AG04450 (cell line): ENCODE measurements at regions not wholly inside any gene's neighbourhood (a gene's known extent, or its start where the extent isn't known, plus 50 kb on each side); places are given as distances from the start of the nearest gene placed in this dataset.

Experiments
- CTCF ChIA-PET: fragments of 300-600, 350-600 bp; formaldehyde crosslinking; extraction: SDS; loops from one replicate; lab custom pipeline; 2022; ENCODE audit warnings: antibody characterized with exemption, inconsistent platforms; lab: Charles Lee
- POLR2A ChIA-PET: fragments of 350-600 bp; formaldehyde crosslinking; extraction: SDS; loops from one replicate; lab custom pipeline; 2021; ENCODE audit warnings: antibody characterized with exemption, inconsistent platforms; lab: Yijun Ruan, JAX
- DNase-seq: peaks from one replicate; pipeline ENCODE4 v3.0.0-alpha.2; 2011; ENCODE audit warnings: low read depth, low spot score
- H3K27ac ChIP-seq: one replicate; pipeline ENCODE4 v1.5.1; 2012; ENCODE audit warnings: low read depth, low read length, control low read depth
- H3K27me3 ChIP-seq: one replicate; pipeline ENCODE4 v1.6.0; 2012; ENCODE audit warnings: low read length; ENCODE audit not compliant: control insufficient read depth, insufficient read depth
- H3K4me3 ChIP-seq: 2 replicates; pipeline ENCODE4 v1.5.1; 2011; ENCODE audit warnings: mild to moderate bottlenecking, low read depth, low read length, control low read depth
- H3K9me3 ChIP-seq: 2 replicates; pipeline ENCODE4 v1.5.1; 2012; ENCODE audit warnings: low read length; ENCODE audit not compliant: control insufficient read depth, insufficient read depth
- CTCF ChIP-seq: IDR thresholded peaks from 2 replicates; pipeline ENCODE4 v1.5.1; 2011; ENCODE audit warnings: low read depth, low read length, control low read depth, inconsistent platforms

DNA sequence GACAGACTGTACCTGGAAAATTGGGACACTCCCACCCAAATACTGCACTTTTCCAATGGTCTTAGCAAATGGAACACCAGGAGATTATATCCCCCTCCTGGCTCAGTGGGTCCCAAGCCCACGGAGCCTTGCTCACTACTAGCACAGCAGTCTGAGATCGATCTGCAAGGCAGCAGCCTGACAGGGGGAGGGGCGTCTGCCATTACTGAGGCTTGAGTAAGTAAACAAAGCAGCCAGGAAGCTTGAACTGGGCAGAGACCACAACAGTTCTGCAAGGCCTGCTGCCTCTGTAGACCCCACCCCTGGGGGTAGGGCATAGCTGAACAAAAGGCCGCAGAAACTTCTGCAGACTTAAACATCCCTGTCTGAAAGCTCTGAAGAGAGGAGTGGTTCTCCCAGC lies 260.0 kb upstream of the ST8SIA4 start:
- ChIA-PET POLR2A (no interaction called here), CTCF (no interaction called here)
- Histone ChIP-seq H3K27ac (no peak overlapping the region), H3K4me3 (no peak overlapping the region), H3K9me3 (peaks cover 9% of the 10 kb centered on the region), H3K27me3 (no peaks in the 10 kb centered on the region)
- no peak for DNase-seq
- TF ChIP-seq CTCF: no peak

GRCh38 chr5:101160002-101160401 lies 256.9 kb upstream of the ST8SIA4 start:
- no peak for TF ChIP-seq CTCF
- H3K27me3 ChIP-seq: no peaks in the 10 kb centered on the region
- H3K9me3 ChIP-seq: peaks cover 9% of the 10 kb centered on the region
- CTCF ChIA-PET: no interaction called here
- POLR2A ChIA-PET: no interaction called here
- no peak overlapping the region for H3K4me3 ChIP-seq
- H3K27ac ChIP-seq: no peak overlapping the region
- DNase-seq: no peak

DNA sequence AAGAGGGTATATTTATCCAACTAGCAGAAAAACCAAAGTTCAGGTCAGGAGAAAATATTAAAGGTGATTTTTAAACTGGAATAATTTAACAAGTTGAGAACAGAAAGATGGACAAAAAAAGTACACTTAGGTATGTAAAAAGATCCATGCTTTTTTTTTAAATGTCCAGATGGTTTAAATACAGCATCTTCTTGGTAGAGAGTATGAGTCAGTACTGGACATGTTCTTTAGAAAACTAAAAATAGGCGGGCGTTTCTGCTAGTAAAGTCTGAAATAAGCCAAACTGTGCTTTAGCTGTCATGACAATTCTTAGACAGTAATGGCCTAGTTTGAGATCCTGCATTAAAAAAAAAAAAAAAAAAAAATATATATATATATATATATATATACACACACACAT lies 255.9 kb upstream of the ST8SIA4 start:
- no peak overlapping the region for H3K4me3 ChIP-seq
- ChIA-PET CTCF (no interaction called here), POLR2A (no interaction called here)
- no peak for DNase-seq
- no peak for TF ChIP-seq CTCF
- no peak overlapping the region for H3K27ac ChIP-seq
- peaks cover 9% of the 10 kb centered on the region for H3K9me3 ChIP-seq
- H3K27me3 ChIP-seq: no peaks in the 10 kb centered on the region

DNA sequence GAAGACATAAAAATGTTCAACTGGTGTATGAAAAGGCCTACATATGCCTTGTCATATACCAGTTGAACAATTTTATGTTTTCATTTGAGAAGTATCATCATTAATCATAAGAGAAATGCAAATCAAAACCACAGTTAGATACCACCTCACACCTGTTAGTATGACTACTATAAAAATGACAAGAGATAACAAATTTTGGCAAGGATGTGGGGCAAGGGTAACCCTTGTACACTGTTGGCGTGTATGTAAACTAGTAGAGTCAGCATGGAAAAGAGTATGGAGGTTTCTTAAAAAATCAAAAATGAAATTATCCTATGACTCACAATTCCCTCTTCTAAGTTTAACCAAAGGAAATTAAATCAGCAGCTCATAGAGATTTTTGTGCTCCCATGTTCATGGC lies 250.4 kb upstream of the ST8SIA4 start:
- DNase-seq: no peak
- Histone ChIP-seq H3K27me3 (no peaks in the 10 kb centered on the region), H3K4me3 (no peak overlapping the region), H3K9me3 (peaks cover 6% of the 10 kb centered on the region; the same call in 1 of the 2 replicates), H3K27ac (no peak overlapping the region)
- ChIA-PET CTCF (no interaction called here), POLR2A (no interaction called here)
- no peak for TF ChIP-seq CTCF

DNA sequence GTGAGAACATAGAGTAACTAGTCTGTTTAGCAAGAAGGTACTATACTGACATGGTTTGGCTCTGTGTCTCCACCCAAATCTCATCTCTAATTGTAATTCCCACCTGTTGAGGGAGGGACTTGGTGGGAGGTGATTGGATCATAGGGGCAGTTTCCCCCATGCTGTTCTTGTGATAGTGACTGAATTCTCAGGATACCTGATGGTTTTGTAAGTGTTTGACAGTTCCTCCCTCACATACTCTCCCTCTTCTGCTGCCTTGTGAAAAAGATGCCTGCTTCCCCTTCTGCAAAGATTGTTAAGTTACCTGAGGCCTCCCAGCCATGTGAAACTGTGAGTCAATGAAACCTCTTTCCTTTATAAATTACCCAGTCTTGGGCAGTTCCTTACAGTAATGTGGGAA lies 240.4 kb upstream of the ST8SIA4 start:
- no peak overlapping the region for H3K4me3 ChIP-seq
- no peak for TF ChIP-seq CTCF
- no peaks in the 10 kb centered on the region for H3K27me3 ChIP-seq
- peaks cover 1% of the 10 kb centered on the region; the same call in 1 of the 2 replicates for H3K9me3 ChIP-seq
- no peak overlapping the region for H3K27ac ChIP-seq
- ChIA-PET CTCF (no interaction called here), POLR2A (no interaction called here)
- no peak for DNase-seq
